ENCODE measurements at regions not wholly inside any gene's neighbourhood (a gene's known extent, or its start where the extent isn't known, plus 50 kb on each side); places are given as distances from the start of the nearest gene placed in this dataset.
"Not testable (repeated sequence)": the region's sequence is repeated elsewhere in the genome, so short reads cannot be mapped to it uniquely, and the experiment has no call there.

DNA sequence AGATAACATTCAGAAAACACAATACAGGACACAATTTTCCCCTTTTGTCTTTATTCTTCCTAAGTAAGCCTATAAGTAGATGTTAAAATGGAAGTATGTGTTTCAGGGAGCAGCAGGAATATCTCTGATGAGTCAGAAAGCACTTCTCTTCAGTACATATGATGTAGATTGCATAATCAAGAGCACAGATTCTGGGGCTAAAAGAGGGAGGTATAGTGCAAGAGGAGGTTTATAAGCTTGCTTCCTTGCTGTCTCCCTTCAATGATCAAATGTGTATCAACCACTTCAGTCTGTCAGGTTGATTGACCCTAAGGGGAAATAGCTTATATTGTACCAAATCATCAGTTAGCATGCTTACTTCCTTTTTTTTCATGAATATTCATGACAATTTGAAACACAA, 822.8 kb downstream of the BRINP3 start:
- no peak for DNase-seq (ENCODE audit: low spot score)

DNA sequence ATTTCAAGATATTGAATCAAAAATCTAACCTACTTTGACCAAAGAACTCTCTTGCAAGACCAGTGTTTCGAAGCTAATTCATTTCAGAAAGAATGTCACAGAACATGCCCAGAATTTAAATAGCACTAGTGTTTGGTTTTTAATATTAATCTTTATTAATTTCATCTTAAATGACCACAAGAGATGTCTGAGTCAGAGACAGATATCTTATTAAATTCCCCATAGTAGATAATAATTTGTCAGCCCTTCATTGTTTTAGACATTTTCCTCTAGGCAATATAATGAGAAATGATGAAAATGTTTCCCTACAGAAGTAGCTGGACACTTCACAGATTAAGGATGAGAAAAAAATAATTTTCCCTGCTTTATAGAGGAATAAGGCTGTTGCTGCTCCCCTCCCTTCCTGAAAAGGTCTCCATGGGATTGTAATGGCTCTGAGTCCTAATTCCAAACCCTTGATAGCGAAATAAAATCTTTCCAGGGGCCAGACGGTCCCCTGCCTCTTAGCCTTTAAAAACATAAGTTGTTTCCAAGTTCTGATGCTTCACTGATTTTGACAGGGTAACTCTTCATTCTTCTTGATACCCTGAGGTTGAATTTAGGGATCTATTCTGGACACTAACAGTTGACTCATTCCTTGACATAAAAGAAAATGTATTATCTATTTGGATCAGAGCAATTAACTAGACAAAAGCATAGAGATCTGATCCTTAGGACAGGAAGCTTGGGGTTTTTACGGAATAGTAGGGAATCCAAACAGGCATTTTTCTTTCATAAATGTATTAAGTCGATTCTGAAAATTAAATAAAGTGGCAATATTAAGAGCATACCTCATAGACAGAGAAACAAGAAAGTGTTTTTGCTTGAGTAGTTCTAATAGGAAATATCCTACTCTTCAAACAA, 820.8 kb downstream of the BRINP3 start:
- DNase-seq (ENCODE audit: low spot score) = peak; percentile 59

DNA sequence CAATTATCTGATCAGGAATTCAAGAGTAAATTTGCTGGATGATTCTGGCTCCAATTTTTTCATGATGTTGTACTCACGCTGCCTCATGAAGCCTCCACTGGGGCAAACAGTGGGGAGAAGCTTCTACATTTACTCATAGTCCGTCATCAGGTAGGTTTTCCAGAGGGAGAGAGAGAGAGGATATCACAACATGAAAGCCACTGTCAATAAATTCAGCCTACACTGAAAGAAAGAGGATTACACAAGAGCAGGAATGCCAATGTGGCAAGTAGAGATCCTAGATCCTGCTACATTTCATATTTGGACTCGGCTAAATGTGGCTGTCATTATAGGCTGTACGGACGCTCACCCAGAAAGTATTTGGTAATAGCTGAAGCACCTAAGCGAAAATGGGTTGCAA, 819.9 kb downstream of the BRINP3 start:
- peak; percentile 33 for DNase-seq (ENCODE audit: low spot score)

DNA sequence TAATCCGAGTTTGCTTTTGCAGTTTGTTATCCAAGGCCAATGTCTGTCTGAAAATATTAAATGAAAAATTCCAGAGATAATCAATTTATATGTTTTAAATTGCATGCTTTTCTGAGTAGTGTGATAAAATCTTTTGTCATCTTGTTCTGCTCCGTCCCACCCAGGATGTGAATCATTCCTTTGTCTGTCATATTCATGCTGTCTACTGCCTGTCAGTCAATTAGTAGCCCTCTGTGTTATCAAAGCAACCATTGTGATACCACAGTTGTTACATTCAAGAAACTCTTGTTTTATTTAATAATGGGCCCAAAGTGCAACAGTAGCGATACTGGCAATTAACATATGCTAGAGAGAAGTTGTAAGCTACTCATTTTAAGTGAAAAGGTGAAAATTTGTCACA, 819.3 kb downstream of the BRINP3 start:
- DNase-seq (ENCODE audit: low spot score) = peak; percentile 84

DNA sequence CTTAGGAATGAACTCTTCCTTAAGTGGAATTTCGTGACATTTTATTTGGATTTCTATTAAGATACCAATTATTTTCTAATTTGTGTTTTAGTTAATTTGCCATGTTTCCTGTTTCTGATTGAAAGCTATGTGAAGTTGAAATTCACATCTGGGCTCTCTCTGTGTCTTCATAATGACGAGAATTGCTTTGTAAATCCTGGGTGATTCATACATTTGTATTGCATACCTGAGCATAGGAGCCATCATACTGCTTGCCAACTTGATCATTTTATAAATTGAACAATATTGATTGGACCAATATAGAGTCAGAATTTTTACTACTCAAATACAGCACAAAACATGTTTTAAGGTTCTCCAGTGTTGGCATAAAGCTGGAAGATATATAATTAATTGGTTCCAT, 817.9 kb downstream of the BRINP3 start:
- no peak for DNase-seq (ENCODE audit: low spot score)

DNA sequence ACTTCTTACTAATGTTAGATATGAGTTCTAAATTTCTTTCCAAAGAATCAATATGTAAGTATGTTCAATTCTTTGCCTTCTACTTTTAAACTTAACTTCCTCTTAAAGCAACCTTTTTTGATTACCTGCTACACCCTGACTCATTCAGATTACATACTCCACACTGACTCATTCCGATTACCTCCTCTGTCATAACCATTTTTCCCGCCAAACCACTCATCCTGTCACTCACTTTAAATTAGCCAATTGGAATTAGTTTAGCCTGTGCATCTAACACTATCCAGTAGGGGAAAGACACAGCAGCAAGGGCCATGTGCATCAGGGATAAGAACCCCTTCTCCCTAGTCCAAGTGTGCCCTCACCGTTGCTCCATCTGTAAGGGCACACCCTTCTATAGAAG, 815.5 kb downstream of the BRINP3 start:
- DNase-seq (ENCODE audit: low spot score) = no peak

DNA sequence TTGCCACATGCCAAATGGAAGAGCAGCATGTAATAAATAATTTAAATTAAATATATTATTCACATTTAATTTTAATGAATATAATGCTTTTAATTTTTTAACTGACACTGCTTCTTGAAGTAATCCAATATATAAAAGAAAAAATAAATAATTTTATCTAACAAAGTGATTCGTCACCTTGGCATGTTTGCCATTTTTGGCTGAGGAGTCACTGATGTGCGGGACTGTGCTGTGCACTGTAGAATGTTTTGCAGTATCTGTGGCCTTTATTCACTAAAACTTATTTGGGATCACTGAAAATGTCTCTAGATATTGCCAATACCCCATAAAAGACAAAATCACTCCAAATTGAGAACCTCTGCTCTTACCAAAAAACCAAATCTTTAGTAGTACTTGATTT, 807.8 kb downstream of the BRINP3 start:
- no peak for DNase-seq (ENCODE audit: low spot score)

DNA sequence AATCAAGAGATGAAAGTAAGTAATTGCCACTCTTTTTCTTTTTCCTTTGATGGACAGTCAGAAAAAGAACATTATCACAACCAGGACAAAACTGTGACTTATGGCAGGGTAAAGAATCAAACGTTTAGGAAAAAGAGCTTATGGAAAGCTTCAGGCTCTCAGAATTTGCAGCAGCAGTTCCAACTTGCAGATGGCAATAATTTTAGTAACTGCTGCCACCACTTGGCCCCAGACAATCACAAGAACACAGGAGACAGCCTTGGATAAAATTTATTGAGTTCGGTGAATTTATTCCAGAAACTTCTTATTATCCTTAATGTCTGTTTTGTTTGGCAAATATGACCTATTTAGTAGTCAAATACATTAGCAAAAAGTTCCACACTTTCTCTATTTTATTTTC, 804.4 kb downstream of the BRINP3 start:
- no peak for DNase-seq (ENCODE audit: low spot score)

DNA sequence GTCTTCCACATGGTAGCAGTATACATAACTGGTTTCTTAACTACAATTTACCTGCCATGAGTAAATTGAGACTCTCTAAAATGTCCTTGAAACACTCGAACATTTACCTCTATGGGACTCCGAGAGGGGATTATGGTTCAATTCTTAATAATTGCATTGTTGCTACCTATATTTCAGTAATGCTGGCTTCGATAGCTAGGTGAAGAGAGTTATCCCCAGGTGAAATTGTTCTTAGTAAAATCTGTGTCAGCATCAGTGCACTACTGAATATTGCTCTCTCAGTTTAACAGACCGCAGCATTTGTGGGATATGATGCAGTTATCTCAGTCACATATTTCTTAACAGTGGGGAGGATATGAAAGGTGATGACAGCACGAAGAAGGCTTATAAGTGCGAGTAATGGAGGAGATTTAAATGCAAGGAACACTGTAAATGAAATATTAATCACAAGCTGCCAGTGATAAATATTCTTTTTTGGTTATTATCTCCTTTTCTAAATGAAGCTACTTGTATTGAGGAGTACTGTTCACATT, 801.9 kb downstream of the BRINP3 start:
- DNase-seq (ENCODE audit: low spot score) = no peak

DNA sequence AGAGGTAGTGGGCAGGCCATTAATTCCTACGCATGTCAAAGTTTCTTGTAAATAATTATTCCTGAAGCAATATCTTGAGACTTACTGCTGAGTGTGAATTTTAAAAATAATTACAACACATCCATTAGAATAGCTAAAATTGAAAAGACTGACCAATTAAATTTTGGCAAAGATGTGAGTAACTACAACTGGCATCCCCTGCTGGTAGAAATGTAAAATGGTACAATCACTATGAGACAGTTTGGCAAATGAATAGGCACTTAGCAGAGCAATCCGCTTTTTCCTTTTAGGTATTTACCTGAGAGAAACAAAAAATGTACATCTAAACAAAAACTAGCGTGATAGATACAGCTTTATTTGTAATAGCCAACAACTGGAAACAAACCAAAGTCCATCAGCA, 798.9 kb downstream of the BRINP3 start:
- no peak for DNase-seq (ENCODE audit: low spot score)

DNA sequence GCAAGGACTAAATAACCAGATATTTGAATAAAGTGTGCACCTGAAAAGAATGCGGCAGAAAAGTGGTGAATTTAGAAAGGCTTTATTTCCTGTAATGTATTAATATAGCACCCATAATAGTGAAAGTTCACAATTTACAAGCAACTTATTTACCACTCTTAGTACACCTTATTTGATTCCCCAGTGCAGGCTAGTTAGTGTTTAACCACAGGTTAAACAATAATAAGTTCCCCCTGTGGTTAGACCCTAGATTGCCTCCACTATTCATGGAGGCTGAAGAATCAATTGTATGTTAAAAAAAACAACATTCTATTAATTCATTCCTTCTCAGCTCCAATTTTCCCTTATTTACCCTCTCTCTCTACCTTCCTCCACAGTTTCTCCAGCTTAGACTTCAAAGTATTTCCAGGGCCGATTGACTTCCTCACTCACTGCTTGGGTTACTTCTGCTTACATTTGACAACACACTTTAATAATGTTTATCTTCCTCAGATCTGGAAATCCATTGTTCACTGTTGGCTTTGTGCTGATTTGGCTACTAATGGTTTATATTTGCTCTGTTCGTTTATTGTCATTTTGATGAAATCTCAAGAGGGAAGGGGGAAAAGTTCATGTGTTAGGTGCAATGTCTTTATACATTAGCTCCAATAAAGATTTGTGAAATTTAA, 796.3 kb downstream of the BRINP3 start:
- no peak for DNase-seq (ENCODE audit: low spot score)

DNA sequence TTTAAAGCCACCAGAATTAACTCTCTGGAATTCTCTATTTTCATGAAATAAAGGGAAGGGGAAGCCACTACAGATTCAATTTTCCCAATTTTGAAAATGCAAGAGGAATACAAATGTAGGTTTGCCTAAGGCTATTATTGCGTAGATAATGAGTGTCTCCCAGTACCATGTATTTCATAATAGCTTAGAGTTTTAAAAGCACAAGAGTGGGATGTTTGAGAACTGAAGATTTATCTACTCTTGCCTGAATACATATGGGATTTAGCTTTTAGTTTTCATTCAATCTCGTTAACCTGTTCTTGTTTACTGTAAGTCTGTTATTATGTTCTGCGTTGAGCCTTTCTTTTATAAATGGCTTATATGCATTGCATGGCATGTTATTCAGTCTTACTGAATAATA, 795.1 kb downstream of the BRINP3 start:
- DNase-seq (ENCODE audit: low spot score) = no peak

DNA sequence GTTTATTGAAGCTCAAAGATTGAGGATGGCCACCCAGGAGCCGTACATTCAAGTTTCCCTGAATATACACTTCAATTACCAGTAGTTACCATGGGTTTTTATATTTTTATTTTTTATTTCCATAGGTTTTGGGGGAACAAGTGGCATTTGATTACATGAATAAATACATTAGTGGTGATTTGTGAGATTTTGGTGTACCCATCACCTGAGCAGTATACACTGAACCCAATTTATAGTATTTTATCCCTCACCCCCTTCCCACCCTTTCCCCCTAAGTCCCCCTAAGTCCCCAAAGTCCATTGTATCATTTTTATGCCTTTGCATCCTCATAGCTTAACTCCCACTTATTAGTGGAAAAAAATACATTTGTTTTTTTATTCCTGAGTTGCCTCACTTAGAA, 791.4 kb downstream of the BRINP3 start:
- DNase-seq (ENCODE audit: low spot score) = no peak

DNA sequence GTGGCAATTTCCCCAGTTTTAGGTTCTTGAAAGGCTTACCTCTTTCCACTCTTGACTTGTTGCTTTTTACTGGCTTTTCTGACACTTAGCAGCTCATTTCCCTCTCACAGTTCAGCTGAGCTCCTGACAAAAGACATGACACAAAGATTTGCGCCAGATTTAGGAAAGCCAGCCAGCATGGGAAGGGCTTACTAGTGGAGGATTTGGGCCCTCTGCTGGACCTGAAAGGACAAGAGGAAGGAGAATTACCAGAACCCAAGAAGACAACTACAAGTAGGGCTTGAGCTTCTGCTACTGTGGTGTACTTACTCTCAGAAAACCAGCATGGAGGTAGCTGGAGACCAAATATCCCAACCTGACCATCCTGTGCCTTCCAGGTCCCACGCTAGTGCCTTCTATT, 784.5 kb downstream of the BRINP3 start:
- DNase-seq (ENCODE audit: low spot score) = no peak

DNA sequence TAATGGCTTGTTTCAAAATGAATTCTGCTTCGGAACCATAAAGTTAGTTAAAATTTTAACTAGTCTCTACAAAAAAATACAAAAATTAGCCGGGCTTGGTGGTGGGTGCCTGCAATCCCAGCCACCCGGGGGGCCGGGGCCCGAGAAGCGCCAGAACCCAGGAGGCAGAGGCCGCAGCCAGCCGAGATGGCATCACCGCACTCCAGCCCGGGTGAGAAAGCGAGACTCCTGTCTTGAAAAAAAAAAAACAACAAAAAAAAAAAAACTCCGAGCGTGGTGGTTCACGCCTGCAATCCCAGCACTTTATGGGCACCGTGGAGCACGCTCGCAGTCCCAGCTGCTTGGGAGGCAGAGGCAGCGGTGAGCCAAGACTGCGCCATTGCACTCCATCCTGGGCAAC, 781.4 kb downstream of the BRINP3 start:
- no peak for DNase-seq (ENCODE audit: low spot score)

DNA sequence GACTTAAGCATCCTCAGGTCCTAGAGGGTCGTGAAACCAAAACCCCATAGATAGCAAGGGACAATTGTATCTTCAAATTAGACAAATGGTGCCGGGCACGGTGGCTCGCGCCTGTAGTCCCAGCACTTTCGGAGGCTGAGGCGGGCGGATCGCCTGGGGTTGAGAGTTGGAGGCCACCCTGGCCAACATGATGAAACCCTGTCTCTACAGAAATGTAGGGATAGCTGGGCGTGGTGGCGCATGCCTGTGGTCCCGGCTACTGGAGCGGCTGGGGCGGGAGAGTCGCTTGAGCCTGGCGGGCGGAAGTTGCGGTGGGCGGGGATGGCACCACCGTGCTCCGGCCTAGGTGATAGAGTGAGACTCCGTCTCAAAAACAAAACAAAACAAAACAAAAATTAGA, 780.6 kb downstream of the BRINP3 start:
- no peak for DNase-seq (ENCODE audit: low spot score)

DNA sequence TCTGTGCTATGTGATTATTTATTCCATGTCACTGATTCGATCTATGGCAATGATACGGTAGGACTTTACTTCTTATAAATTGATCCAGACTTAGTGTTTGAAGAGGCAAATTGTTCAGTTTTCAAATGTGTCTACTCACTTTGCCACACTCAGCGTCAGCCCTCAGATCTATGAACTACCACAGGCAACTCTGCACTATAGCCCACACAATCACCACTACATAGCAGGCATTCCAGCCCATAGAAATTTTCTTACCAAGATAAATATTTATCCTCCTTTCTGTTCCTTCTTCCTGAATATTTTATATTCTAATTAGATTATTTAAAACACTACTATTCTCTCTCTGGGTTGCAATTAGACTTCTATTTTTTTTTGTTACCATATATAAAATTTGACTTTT, 776.1 kb downstream of the BRINP3 start:
- DNase-seq (ENCODE audit: low spot score) = no peak

DNA sequence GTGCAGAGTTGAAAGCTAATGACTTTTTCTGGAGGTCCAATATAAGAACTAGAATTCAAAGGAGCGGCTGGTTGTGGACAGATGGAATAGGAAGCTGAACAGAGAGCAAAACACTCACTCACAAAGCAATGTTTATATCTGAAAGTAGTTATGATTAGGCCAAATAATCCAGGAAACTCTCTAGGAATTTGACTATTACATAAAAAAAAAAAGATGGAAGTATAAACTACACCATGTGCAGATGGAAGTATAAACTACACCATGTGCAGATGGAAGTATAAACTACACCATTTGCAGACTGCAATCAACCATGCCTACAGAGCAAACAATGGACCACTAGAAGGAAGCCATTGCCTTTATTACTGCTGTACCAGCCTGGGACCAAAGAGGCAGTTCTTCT, 771.1 kb downstream of the BRINP3 start:
- no peak for DNase-seq (ENCODE audit: low spot score)

DNA sequence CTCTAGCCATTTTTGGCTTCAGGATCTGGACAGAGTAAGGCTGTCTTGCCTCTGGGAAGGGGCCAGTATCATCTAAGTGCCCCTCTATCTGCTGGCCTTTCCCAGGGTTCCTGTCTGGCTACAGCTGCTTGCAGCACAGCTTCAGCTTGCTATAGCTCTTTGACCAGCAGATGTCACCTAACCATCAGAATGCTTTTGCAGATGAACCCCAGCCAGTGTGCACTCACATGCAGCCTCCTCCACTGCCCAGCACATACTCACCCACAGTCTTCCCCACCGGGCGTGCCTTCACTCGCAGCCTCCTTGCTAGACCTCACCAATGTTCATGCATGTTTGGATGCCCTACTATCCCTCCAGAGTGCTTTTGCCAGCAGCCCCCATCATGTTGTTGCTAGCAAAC, 769.0 kb downstream of the BRINP3 start:
- no peak for DNase-seq (ENCODE audit: low spot score)

DNA sequence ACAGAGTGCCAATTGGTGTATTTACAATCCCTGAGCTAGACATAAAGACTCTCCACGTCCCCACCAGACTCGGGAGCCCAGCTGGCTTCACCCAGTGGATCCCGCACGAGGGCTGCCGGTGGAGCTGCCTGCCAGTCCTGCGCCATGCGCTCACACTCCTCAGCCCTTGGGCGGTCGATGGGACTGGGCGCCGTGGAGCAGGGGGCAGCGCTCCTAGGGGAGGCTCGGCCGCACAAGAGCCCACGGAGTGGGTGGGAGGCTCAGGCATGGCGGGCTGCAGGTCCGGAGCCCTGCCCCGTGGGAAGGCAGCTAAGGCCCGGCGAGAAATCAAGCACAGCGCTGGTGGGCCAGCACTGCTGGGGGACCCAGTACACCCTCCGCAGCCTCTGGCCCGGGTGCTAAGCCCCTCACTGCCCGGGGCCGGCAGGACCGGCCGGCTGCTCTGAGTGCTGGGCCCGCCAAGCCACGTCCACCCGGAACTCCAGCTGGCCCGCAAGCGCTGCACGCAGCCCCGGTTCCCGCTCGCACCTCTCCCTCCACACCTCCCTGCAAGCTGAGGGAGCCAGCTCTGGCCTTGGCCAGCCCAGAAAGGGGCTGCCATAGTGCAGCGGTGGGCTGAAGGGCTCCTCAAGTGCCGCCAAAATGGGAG, 759.4 kb downstream of the BRINP3 start:
- DNase-seq (ENCODE audit: low spot score) = not testable (repeated sequence)

DNA sequence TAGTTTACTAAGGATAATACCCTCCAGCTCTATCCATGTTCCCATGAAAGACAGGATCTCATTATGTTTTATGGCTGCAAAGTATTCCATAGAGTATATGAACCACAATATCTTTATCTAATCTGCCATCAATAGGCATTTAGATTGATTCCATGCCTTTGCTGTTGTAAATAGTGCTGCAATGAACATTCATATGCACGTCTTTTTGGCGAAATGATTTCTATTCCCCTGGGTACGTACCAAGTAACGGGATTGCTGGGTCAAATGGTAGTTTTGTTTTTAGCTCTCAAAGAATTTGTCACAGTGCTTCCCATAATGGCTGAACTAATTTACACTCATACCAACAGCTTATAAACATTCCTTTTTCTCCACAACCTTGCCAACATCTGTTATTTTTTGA, 750.9 kb downstream of the BRINP3 start:
- no peak for DNase-seq (ENCODE audit: low spot score)

DNA sequence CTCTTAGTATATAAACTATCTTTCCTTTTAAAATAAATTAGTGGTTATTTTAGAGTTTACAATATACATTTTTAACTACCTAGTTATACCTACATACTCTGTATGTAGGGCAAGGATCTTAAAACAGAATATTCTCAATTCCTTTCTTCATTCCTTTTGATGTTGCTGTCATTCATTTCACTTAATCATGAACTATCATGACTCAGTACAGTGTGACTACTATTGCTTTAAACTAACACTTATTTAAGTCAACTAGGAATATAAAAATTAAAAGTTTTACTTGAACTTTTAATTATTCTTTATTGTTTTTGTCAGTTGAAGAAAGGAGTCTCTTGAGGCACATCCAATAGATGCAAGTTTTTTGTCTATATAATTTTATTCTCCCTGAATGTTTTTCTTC, 726.4 kb downstream of the BRINP3 start:
- DNase-seq (ENCODE audit: low spot score) = no peak

DNA sequence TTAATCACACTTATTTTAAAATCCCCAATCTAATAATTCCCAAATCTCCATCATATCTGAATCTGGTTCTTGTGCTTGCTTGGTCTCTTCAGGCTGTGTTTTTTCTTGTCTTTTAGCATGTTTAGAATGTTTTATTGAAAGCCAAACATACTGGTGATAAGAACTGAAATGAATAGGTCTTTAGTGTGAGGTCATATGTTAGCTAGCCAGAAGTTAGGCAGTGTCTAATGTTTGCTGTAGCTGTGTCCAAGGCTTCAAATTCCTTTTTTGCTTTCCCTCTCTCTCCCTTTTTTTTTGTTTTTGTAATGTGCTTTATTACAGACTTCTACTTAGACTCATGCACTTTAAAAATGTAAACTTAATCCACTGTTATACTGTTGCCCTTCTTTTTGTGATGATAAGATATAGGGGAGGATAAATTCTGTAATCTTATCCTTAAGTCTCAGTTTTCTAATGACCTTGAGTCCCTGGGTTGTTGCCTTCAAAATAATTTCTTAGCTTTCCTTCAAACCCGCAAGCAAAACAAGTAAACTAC, 725.1 kb downstream of the BRINP3 start:
- DNase-seq (ENCODE audit: low spot score) = no peak
